ENCODE measurements at regions not wholly inside any gene's neighbourhood (a gene's known extent, or its start where the extent isn't known, plus 50 kb on each side); places are given as distances from the start of the nearest gene placed in this dataset.

GRCh38 chr13:70380809-70381208 lies 272.6 kb upstream of the KLHL1 start:
- no peak for DNase-seq
- H3K36me3 ChIP-seq (ENCODE audit: control insufficient read depth in 4 of 4, insufficient read depth in 4 of 4, low read length in 3 of 4): no peaks in the 10 kb centered on the region
- ChIA-PET CTCF (no interaction called here), POLR2A (no interaction called here)
- H3K4me3 ChIP-seq (ENCODE audit: control insufficient read depth in 1 of 7, extremely low read depth in 1 of 7, insufficient read depth in 4 of 7, low read depth in 2 of 7, low read length in 6 of 7): no peak overlapping the region
- no CpG with 5 or more reads among the region's 2 CpGs for WGBS (ENCODE audit: insufficient coverage)
- H3K27me3 ChIP-seq (replicated peaks in 2 of 5; ENCODE audit: control insufficient read depth in 4 of 5, insufficient read depth in 5 of 5, low read length in 4 of 5): no peaks in the 10 kb centered on the region
- H3K4me1 ChIP-seq (ENCODE audit: control extremely low read depth in 1 of 4, control insufficient read depth in 4 of 4, insufficient read depth in 4 of 4, low read length in 3 of 4): no peaks in the 10 kb centered on the region
- no peak overlapping the region for H3K27ac ChIP-seq (ENCODE audit: insufficient read depth in 1 of 2, low read depth in 1 of 2, low read length in 2 of 2, poor library complexity in 1 of 2, severe bottlenecking in 2 of 2)
- no peaks in the 10 kb centered on the region for H3K9me3 ChIP-seq (ENCODE audit: control extremely low read depth in 1 of 5, control insufficient read depth in 4 of 5, insufficient read depth in 2 of 5, low read depth in 1 of 5, low read length in 4 of 5)

- WGBS (ENCODE audit: insufficient coverage): 93% methylated on average over 2 of the region's 2 CpGs
- CTCF ChIA-PET: no interaction called here
- no peaks in the 10 kb centered on the region for H3K4me1 ChIP-seq (ENCODE audit: control extremely low read depth in 1 of 4, control insufficient read depth in 4 of 4, insufficient read depth in 4 of 4, low read length in 3 of 4)
- H3K36me3 ChIP-seq (ENCODE audit: control insufficient read depth in 4 of 4, insufficient read depth in 4 of 4, low read length in 3 of 4): no peaks in the 10 kb centered on the region
- no peak overlapping the region for H3K27ac ChIP-seq (ENCODE audit: insufficient read depth in 1 of 2, low read depth in 1 of 2, low read length in 2 of 2, poor library complexity in 1 of 2, severe bottlenecking in 2 of 2)
- peaks cover 0 to 3% (median 0%) of the 10 kb centered on the region in 5 experiments for H3K27me3 ChIP-seq (replicated peaks in 2 of 5; ENCODE audit: control insufficient read depth in 4 of 5, insufficient read depth in 5 of 5, low read length in 4 of 5)
- DNase-seq: no peak
- no peak overlapping the region for H3K4me3 ChIP-seq (ENCODE audit: control insufficient read depth in 1 of 7, extremely low read depth in 1 of 7, insufficient read depth in 4 of 7, low read depth in 2 of 7, low read length in 6 of 7)
- no peaks in the 10 kb centered on the region for H3K9me3 ChIP-seq (ENCODE audit: control extremely low read depth in 1 of 5, control insufficient read depth in 4 of 5, insufficient read depth in 2 of 5, low read depth in 1 of 5, low read length in 4 of 5)
- POLR2A ChIA-PET: no interaction called here
Observed at GRCh38 chr13:70375718-70376117, 267.5 kb upstream of the KLHL1 start.

GRCh38 chr13:70370924-70371323 lies 262.7 kb upstream of the KLHL1 start:
- DNase-seq: no peak
- Histone ChIP-seq H3K36me3 (ENCODE audit: control insufficient read depth in 4 of 4, insufficient read depth in 4 of 4, low read length in 3 of 4) (no peaks in the 10 kb centered on the region), H3K27ac (ENCODE audit: insufficient read depth in 1 of 2, low read depth in 1 of 2, low read length in 2 of 2, poor library complexity in 1 of 2, severe bottlenecking in 2 of 2) (no peak overlapping the region), H3K4me1 (ENCODE audit: control extremely low read depth in 1 of 4, control insufficient read depth in 4 of 4, insufficient read depth in 4 of 4, low read length in 3 of 4) (no peaks in the 10 kb centered on the region), H3K4me3 (ENCODE audit: control insufficient read depth in 1 of 7, extremely low read depth in 1 of 7, insufficient read depth in 4 of 7, low read depth in 2 of 7, low read length in 6 of 7) (no peak overlapping the region), H3K27me3 (replicated peaks in 2 of 5; ENCODE audit: control insufficient read depth in 4 of 5, insufficient read depth in 5 of 5, low read length in 4 of 5) (peaks cover 0 to 3% (median 0%) of the 10 kb centered on the region in 5 experiments), H3K9me3 (ENCODE audit: control extremely low read depth in 1 of 5, control insufficient read depth in 4 of 5, insufficient read depth in 2 of 5, low read depth in 1 of 5, low read length in 4 of 5) (no peaks in the 10 kb centered on the region)
- ChIA-PET POLR2A (no interaction called here), CTCF (no interaction called here)
- WGBS (ENCODE audit: insufficient coverage): 95% methylated on average over 5 of the region's 6 CpGs

GRCh38 chr13:70366720-70367119 lies 258.5 kb upstream of the KLHL1 start:
- ChIA-PET POLR2A (no interaction called here), CTCF (no interaction called here)
- Histone ChIP-seq H3K4me1 (ENCODE audit: control extremely low read depth in 1 of 4, control insufficient read depth in 4 of 4, insufficient read depth in 4 of 4, low read length in 3 of 4) (no peaks in the 10 kb centered on the region), H3K27ac (ENCODE audit: insufficient read depth in 1 of 2, low read depth in 1 of 2, low read length in 2 of 2, poor library complexity in 1 of 2, severe bottlenecking in 2 of 2) (no peak overlapping the region), H3K4me3 (ENCODE audit: control insufficient read depth in 1 of 7, extremely low read depth in 1 of 7, insufficient read depth in 4 of 7, low read depth in 2 of 7, low read length in 6 of 7) (no peak overlapping the region), H3K36me3 (ENCODE audit: control insufficient read depth in 4 of 4, insufficient read depth in 4 of 4, low read length in 3 of 4) (no peaks in the 10 kb centered on the region), H3K9me3 (ENCODE audit: control extremely low read depth in 1 of 5, control insufficient read depth in 4 of 5, insufficient read depth in 2 of 5, low read depth in 1 of 5, low read length in 4 of 5) (no peaks in the 10 kb centered on the region), H3K27me3 (replicated peaks in 2 of 5; ENCODE audit: control insufficient read depth in 4 of 5, insufficient read depth in 5 of 5, low read length in 4 of 5) (peaks cover 0 to 3% (median 0%) of the 10 kb centered on the region in 5 experiments)
- no peak for DNase-seq
- 92% methylated on average over 2 of the region's 4 CpGs for WGBS (ENCODE audit: insufficient coverage)

GRCh38 chr13:70363991-70364390 lies 255.7 kb upstream of the KLHL1 start:
- WGBS (ENCODE audit: insufficient coverage): 100% methylated on average over 1 of the region's 2 CpGs
- Histone ChIP-seq H3K36me3 (ENCODE audit: control insufficient read depth in 4 of 4, insufficient read depth in 4 of 4, low read length in 3 of 4) (no peaks in the 10 kb centered on the region), H3K27ac (ENCODE audit: insufficient read depth in 1 of 2, low read depth in 1 of 2, low read length in 2 of 2, poor library complexity in 1 of 2, severe bottlenecking in 2 of 2) (no peak overlapping the region), H3K4me1 (ENCODE audit: control extremely low read depth in 1 of 4, control insufficient read depth in 4 of 4, insufficient read depth in 4 of 4, low read length in 3 of 4) (no peaks in the 10 kb centered on the region), H3K9me3 (ENCODE audit: control extremely low read depth in 1 of 5, control insufficient read depth in 4 of 5, insufficient read depth in 2 of 5, low read depth in 1 of 5, low read length in 4 of 5) (no peaks in the 10 kb centered on the region), H3K27me3 (replicated peaks in 2 of 5; ENCODE audit: control insufficient read depth in 4 of 5, insufficient read depth in 5 of 5, low read length in 4 of 5) (no peaks in the 10 kb centered on the region), H3K4me3 (ENCODE audit: control insufficient read depth in 1 of 7, extremely low read depth in 1 of 7, insufficient read depth in 4 of 7, low read depth in 2 of 7, low read length in 6 of 7) (no peak overlapping the region)
- DNase-seq: no peak
- ChIA-PET CTCF (no interaction called here), POLR2A (no interaction called here)

GRCh38 chr13:70362820-70363570 lies 254.7 kb upstream of the KLHL1 start:
- CTCF ChIA-PET: no interaction called here

GRCh38 chr13:70357031-70357430 lies 248.8 kb upstream of the KLHL1 start:
- H3K4me3 ChIP-seq (ENCODE audit: control insufficient read depth in 1 of 7, extremely low read depth in 1 of 7, insufficient read depth in 4 of 7, low read depth in 2 of 7, low read length in 6 of 7): no peak overlapping the region
- no peaks in the 10 kb centered on the region for H3K4me1 ChIP-seq (ENCODE audit: control extremely low read depth in 1 of 4, control insufficient read depth in 4 of 4, insufficient read depth in 4 of 4, low read length in 3 of 4)
- no peaks in the 10 kb centered on the region for H3K36me3 ChIP-seq (ENCODE audit: control insufficient read depth in 4 of 4, insufficient read depth in 4 of 4, low read length in 3 of 4)
- H3K27me3 ChIP-seq (replicated peaks in 2 of 5; ENCODE audit: control insufficient read depth in 4 of 5, insufficient read depth in 5 of 5, low read length in 4 of 5): no peaks in the 10 kb centered on the region
- POLR2A ChIA-PET: interaction anchor here (0.8 kb wide), 1 partner anchor 17 kb away, joined by 3 read pairs; no protein-coding TSS in a partner anchor
- no CpG with 5 or more reads among the region's 1 CpG for WGBS (ENCODE audit: insufficient coverage)
- H3K9me3 ChIP-seq (ENCODE audit: control extremely low read depth in 1 of 5, control insufficient read depth in 4 of 5, insufficient read depth in 2 of 5, low read depth in 1 of 5, low read length in 4 of 5): no peaks in the 10 kb centered on the region
- CTCF ChIA-PET: no interaction called here
- no peak overlapping the region for H3K27ac ChIP-seq (ENCODE audit: insufficient read depth in 1 of 2, low read depth in 1 of 2, low read length in 2 of 2, poor library complexity in 1 of 2, severe bottlenecking in 2 of 2)
- no peak for DNase-seq

More at GRCh38 chr13:70362820-70363570, 254.7 kb upstream of the KLHL1 start:
- Histone ChIP-seq H3K27ac (ENCODE audit: insufficient read depth in 1 of 2, low read depth in 1 of 2, low read length in 2 of 2, poor library complexity in 1 of 2, severe bottlenecking in 2 of 2) (no peak overlapping the region), H3K9me3 (ENCODE audit: control extremely low read depth in 1 of 5, control insufficient read depth in 4 of 5, insufficient read depth in 2 of 5, low read depth in 1 of 5, low read length in 4 of 5) (no peaks in the 10 kb centered on the region), H3K4me1 (ENCODE audit: control extremely low read depth in 1 of 4, control insufficient read depth in 4 of 4, insufficient read depth in 4 of 4, low read length in 3 of 4) (no peaks in the 10 kb centered on the region), H3K36me3 (ENCODE audit: control insufficient read depth in 4 of 4, insufficient read depth in 4 of 4, low read length in 3 of 4) (no peaks in the 10 kb centered on the region), H3K4me3 (ENCODE audit: control insufficient read depth in 1 of 7, extremely low read depth in 1 of 7, insufficient read depth in 4 of 7, low read depth in 2 of 7, low read length in 6 of 7) (no peak overlapping the region), H3K27me3 (replicated peaks in 2 of 5; ENCODE audit: control insufficient read depth in 4 of 5, insufficient read depth in 5 of 5, low read length in 4 of 5) (no peaks in the 10 kb centered on the region)
- POLR2A ChIA-PET: no interaction called here
- 64% methylated on average over 2 of the region's 5 CpGs for WGBS (ENCODE audit: insufficient coverage)
- DNase-seq: no peak
